ENCODE measurements at regions not wholly inside any gene's neighbourhood (a gene's known extent, or its start where the extent isn't known, plus 50 kb on each side); places are given as distances from the start of the nearest gene placed in this dataset.

DNA sequence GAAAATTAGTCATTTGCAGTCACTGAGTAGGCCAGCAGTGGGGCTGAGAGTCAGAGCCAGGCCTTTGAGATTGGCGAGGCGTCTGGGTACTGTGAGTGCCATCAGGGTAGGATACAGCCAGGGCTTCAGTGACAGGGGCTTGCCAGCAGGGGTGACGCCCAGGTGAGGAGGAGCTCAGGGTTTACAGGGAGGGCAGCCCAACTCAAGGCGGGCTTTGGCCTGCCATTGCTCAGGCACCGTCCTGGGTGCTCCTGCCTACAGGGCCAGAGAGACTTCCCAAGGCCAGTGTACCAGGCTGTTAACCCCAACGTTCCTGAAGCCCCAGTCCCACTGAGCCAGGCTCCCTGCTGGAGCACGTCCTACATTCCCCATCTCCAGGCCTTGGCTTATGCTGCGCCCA is 152.0 kb downstream of the FBLN2 start:
- H3K27me3 ChIP-seq: no peaks in the 10 kb centered on the region
- intact Hi-C loops (cut with DNase I; ENCODE audit: low total_unique reads): no loop called here
- H3K9me3 ChIP-seq: no peaks in the 10 kb centered on the region
- no peak overlapping the region for H3K27ac ChIP-seq
- no peaks in the 10 kb centered on the region for H3K4me1 ChIP-seq
- no peak overlapping the region for H3K4me3 ChIP-seq
- TF ChIP-seq, protein P1, sequence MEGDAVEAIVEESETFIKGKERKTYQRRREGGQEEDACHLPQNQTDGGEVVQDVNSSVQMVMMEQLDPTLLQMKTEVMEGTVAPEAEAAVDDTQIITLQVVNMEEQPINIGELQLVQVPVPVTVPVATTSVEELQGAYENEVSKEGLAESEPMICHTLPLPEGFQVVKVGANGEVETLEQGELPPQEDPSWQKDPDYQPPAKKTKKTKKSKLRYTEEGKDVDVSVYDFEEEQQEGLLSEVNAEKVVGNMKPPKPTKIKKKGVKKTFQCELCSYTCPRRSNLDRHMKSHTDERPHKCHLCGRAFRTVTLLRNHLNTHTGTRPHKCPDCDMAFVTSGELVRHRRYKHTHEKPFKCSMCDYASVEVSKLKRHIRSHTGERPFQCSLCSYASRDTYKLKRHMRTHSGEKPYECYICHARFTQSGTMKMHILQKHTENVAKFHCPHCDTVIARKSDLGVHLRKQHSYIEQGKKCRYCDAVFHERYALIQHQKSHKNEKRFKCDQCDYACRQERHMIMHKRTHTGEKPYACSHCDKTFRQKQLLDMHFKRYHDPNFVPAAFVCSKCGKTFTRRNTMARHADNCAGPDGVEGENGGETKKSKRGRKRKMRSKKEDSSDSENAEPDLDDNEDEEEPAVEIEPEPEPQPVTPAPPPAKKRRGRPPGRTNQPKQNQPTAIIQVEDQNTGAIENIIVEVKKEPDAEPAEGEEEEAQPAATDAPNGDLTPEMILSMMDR (IDR thresholded peaks at IDR 0.05): no peak
- TF ChIP-seq POLR2A (IDR thresholded peaks at IDR 0.05): no peak
- 58 to 86% methylated on average over 3 to 8 of the region's 8 CpGs for WGBS, 2 donors
- no peaks in the 10 kb centered on the region for H3K36me3 ChIP-seq (ENCODE audit: low read depth, missing control alignments)
- DNase-seq: no peak

- H3K9me3 ChIP-seq: no peaks in the 10 kb centered on the region
- DNase-seq: no peak
- H3K27me3 ChIP-seq: no peaks in the 10 kb centered on the region
- TF ChIP-seq POLR2A (IDR thresholded peaks at IDR 0.05): no peak
- TF ChIP-seq, protein P1 (IDR thresholded peaks at IDR 0.05): no peak
- WGBS, 2 donors: 41 to 70% methylated on average over 3 to 7 of the region's 7 CpGs
- H3K27ac ChIP-seq: no peak overlapping the region
- no peak overlapping the region for H3K4me3 ChIP-seq
- H3K36me3 ChIP-seq (ENCODE audit: low read depth, missing control alignments): no peaks in the 10 kb centered on the region
- H3K4me1 ChIP-seq: no peaks in the 10 kb centered on the region
- intact Hi-C loops (cut with DNase I; ENCODE audit: low total_unique reads): no loop called here
Observed at GRCh38 chr3:13700362-13700761, 151.4 kb downstream of the FBLN2 start.

DNA sequence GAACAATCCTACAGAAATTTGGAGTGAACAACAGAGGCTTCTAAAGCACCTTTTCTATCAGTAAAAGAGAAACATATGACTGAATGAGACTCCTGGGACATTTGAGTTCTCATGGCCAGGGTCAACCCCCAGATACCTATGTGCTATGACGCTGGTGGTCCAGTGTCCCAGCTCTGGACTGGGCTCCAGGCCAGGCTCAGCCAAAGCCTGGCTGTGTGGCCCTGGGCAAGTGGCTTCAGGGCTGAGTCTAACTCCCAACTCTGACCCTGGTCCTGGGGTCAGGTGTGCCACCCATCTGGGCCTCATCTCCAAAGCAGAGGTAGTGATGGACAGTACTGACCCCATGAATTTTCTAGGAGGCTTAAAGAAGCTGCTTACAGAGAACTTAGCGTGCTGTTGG is 147.8 kb downstream of the FBLN2 start:
- WGBS, 2 donors: 75 to 87% methylated on average over 2 of the region's 2 CpGs
- TF ChIP-seq, protein P1 (IDR thresholded peaks at IDR 0.05): no peak
- no peak for TF ChIP-seq POLR2A (IDR thresholded peaks at IDR 0.05)
- no peak overlapping the region for H3K27ac ChIP-seq

DNA sequence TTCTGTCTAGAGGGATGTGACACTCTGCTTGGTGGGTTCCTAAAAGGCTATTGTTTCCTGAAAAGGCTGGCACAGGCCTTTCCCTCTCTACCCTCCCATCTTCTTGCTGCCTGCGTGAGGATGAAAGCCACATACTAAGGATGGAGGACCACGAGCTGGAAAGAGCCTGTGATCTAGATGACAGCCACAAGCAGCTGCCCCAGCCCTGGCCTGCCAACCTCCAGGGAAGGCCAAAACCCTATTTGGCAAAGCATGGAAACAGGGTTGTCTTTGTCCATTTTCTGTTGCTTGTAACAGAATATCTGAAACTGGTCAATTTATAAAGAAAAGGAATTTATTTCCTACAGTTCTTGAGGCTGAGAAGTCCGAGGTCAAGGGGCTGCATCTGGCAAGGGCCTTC is 144.5 kb downstream of the FBLN2 start:
- 82 to 88% methylated on average over 3 of the region's 3 CpGs for WGBS, 2 donors

More for the DNA sequence above, 147.8 kb downstream of the FBLN2 start:
- Histone ChIP-seq H3K4me3 (no peak overlapping the region), H3K27me3 (no peaks in the 10 kb centered on the region), H3K36me3 (ENCODE audit: low read depth, missing control alignments) (no peaks in the 10 kb centered on the region), H3K9me3 (no peaks in the 10 kb centered on the region), H3K4me1 (no peaks in the 10 kb centered on the region)
- no peak for DNase-seq
- intact Hi-C loops (cut with DNase I; ENCODE audit: low total_unique reads): no loop called here

DNA sequence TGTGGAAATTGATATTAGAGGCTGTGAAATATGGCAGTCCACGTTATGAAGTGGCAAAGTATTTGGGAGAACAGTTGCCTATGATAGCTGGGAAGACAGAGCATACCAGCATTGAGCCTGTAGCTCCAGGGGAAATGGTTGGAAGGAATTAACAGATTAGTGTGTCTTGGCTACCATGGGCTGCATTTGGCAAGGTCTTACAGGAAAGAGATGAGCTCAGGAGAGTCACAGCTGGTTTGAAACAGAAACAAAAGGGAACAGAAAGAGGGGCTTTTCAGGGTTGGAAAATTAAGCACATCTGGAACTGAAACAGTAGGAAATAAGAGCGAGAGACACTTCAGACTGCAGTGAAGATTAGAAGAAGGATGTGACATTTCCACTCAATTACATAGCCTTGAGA is 141.7 kb downstream of the FBLN2 start:
- no peaks in the 10 kb centered on the region for H3K36me3 ChIP-seq (ENCODE audit: low read depth, missing control alignments)
- no peaks in the 10 kb centered on the region for H3K4me1 ChIP-seq
- no peaks in the 10 kb centered on the region for H3K9me3 ChIP-seq
- no peak overlapping the region for H3K27ac ChIP-seq
- intact Hi-C loops (cut with DNase I; ENCODE audit: low total_unique reads): no loop called here
- no peak overlapping the region for H3K4me3 ChIP-seq
- no peak for DNase-seq
- 38 to 54% methylated on average over 2 of the region's 2 CpGs for WGBS, 2 donors
- TF ChIP-seq, protein P1 (IDR thresholded peaks at IDR 0.05): no peak
- no peak for TF ChIP-seq POLR2A (IDR thresholded peaks at IDR 0.05)
- no peaks in the 10 kb centered on the region for H3K27me3 ChIP-seq

More for the DNA sequence above, 144.5 kb downstream of the FBLN2 start:
- Histone ChIP-seq H3K9me3 (no peaks in the 10 kb centered on the region), H3K36me3 (ENCODE audit: low read depth, missing control alignments) (no peaks in the 10 kb centered on the region), H3K4me1 (no peaks in the 10 kb centered on the region), H3K27ac (no peak overlapping the region), H3K27me3 (no peaks in the 10 kb centered on the region), H3K4me3 (no peak overlapping the region)
- intact Hi-C loops (cut with DNase I; ENCODE audit: low total_unique reads): no loop called here
- TF ChIP-seq, protein P1 (IDR thresholded peaks at IDR 0.05): no peak
- TF ChIP-seq POLR2A (IDR thresholded peaks at IDR 0.05): no peak
- no peak for DNase-seq
